SU-DHL-6 (cell line): ENCODE measurements at regions not wholly inside any gene's neighbourhood (a gene's known extent, or its start where the extent isn't known, plus 50 kb on each side); places are given as distances from the start of the nearest gene placed in this dataset.

ENCODE experiments used
- CTCF ChIP-seq: fragments of 200-600 bp; sonication (generic); IDR thresholded peaks from one replicate; pipeline ENCODE4 v1.5.1; 2017; ENCODE audit warnings: antibody characterized with exemption, mild to moderate bottlenecking, low read length, moderate library complexity; ENCODE audit not compliant: insufficient read depth, poor library complexity, severe bottlenecking
- EZH2phosphoT487 ChIP-seq: fragments of 200-600 bp; sonication (generic), shearing (Covaris generic); conservative IDR thresholded peaks from 2 replicates; pipeline ENCODE4 v1.6.1; 2018; ENCODE audit warnings: mild to moderate bottlenecking, antibody characterized with exemption, low read length, moderate library complexity, mixed read lengths

- TF ChIP-seq CTCF (no peak), EZH2phosphoT487 (no peak)
Measured at GRCh38 chr4:181834071-181834470, 409.1 kb upstream of the TENM3 start.
